CD14-positive monocyte (primary cell): ENCODE measurements at regions not wholly inside any gene's neighbourhood (a gene's known extent, or its start where the extent isn't known, plus 50 kb on each side); places are given as distances from the start of the nearest gene placed in this dataset.

Source experiments
- DNase-seq, 3 donors: peaks; one replicate each; pipeline ENCODE4 v3.0.0-alpha.2; 2011 to 2022
- H2AFZ ChIP-seq: 2 replicates; pipeline ENCODE4 v1.6.0; 2012; ENCODE audit warnings: mild to moderate bottlenecking, low read depth, low read length, inconsistent platforms; ENCODE audit not compliant: insufficient read depth, poor library complexity, severe bottlenecking
- H3K27ac ChIP-seq, 2 donors: 1 replicate in 1 of 2; 2 replicates in 1 of 2; pipeline ENCODE4 v1.5.1; 2012 to 2013; ENCODE audit warnings: low read length in 2 of 2, control low read depth in 1 of 2, inconsistent platforms in 1 of 2, low read depth in 1 of 2, mild to moderate bottlenecking in 1 of 2
- H3K27me3 ChIP-seq, 2 donors: one replicate each; pipeline versions ENCODE4 v1.6.0 to v1.6.1; 2011 to 2013; ENCODE audit warnings: low read length in 2 of 2; ENCODE audit not compliant: control insufficient read depth in 2 of 2, insufficient read depth in 2 of 2
- H3K36me3 ChIP-seq, 2 donors: replicated peaks in 1 of 2; 1 replicate in 1 of 2; 2 replicates in 1 of 2; pipeline versions ENCODE4 v1.5.1 to v1.6.1; 2012 to 2013; ENCODE audit warnings: low read length in 2 of 2, control low read depth in 1 of 2, inconsistent platforms in 1 of 2, mild to moderate bottlenecking in 1 of 2; ENCODE audit not compliant: insufficient read depth in 2 of 2, control insufficient read depth in 1 of 2
- H3K4me1 ChIP-seq, 2 donors: 1 replicate in 1 of 2; 2 replicates in 1 of 2; pipeline versions ENCODE4 v1.5.1 to v1.6.1; 2012 to 2013; ENCODE audit warnings: low read length in 2 of 2, control low read depth in 1 of 2, inconsistent platforms in 1 of 2, mild to moderate bottlenecking in 1 of 2, moderate library complexity in 1 of 2; ENCODE audit not compliant: insufficient read depth in 2 of 2, control insufficient read depth in 1 of 2
- H3K4me2 ChIP-seq: replicated peaks from 2 replicates; pipeline ENCODE3; 2012; ENCODE audit warnings: low read length, moderate library complexity, mild to moderate bottlenecking; ENCODE audit not compliant: poor library complexity, severe bottlenecking; ENCODE audit errors: extremely low read depth
- H3K4me3 ChIP-seq, 3 experiments: fragments of 200-600 bp in 1 of 3; sonication (generic) in 1 of 3; replicated peaks in 1 of 3; 1 replicate in 2 of 3; 2 replicates in 1 of 3; pipeline ENCODE4 v1.5.1; 2011 to 2013; ENCODE audit warnings: low read length in 3 of 3, mild to moderate bottlenecking in 3 of 3, control low read depth in 2 of 3, low read depth in 2 of 3, inconsistent platforms in 1 of 3, moderate library complexity in 1 of 3
- H3K79me2 ChIP-seq: 2 replicates; pipeline ENCODE4 v1.6.0; 2012; ENCODE audit warnings: mild to moderate bottlenecking, control low read depth, inconsistent platforms, low read length, moderate library complexity; ENCODE audit not compliant: insufficient read depth
- H3K9ac ChIP-seq: 2 replicates; pipeline ENCODE4 v1.6.0; 2017; ENCODE audit warnings: low read length, mild to moderate bottlenecking; ENCODE audit not compliant: insufficient read depth, poor library complexity, severe bottlenecking
- H3K9me3 ChIP-seq, 2 donors: replicated peaks in 1 of 2; 1 replicate in 1 of 2; 2 replicates in 1 of 2; pipeline versions ENCODE4 v1.5.1 to v1.6.1; 2012 to 2013; ENCODE audit warnings: low read length in 2 of 2, control low read depth in 1 of 2; ENCODE audit not compliant: control insufficient read depth in 1 of 2, insufficient read depth in 1 of 2
- H4K20me1 ChIP-seq: 2 replicates; pipeline ENCODE4 v1.6.0; 2012; ENCODE audit warnings: mild to moderate bottlenecking, low read length, control low read depth, moderate library complexity; ENCODE audit not compliant: insufficient read depth
- H3K27ac Mint-ChIP-seq, 7 donors: one replicate each; pipeline ENCODE4 v1.8.0; 2020; ENCODE audit warnings: mild to moderate bottlenecking in 7 of 7, mixed read lengths in 7 of 7, moderate library complexity in 6 of 7, inconsistent platforms in 2 of 7
- H3K27me3 Mint-ChIP-seq, 3 donors: one replicate each; pipeline ENCODE4 v1.8.0; 2021 to 2022; ENCODE audit warnings: low read depth in 3 of 3, mild to moderate bottlenecking in 3 of 3, mixed read lengths in 3 of 3, moderate library complexity in 3 of 3, inconsistent platforms in 1 of 3
- H3K36me3 Mint-ChIP-seq, 2 donors: one replicate each; pipeline ENCODE4 v1.8.0; 2020; ENCODE audit warnings: mixed read lengths in 2 of 2, inconsistent platforms in 1 of 2, mild to moderate bottlenecking in 1 of 2
- H3K4me1 Mint-ChIP-seq: one replicate; pipeline ENCODE4 v1.8.0; 2020; ENCODE audit warnings: mild to moderate bottlenecking, mixed read lengths
- H3K4me3 Mint-ChIP-seq, 2 donors: one replicate each; pipeline ENCODE4 v1.8.0; 2020; ENCODE audit warnings: mild to moderate bottlenecking in 2 of 2, mixed read lengths in 2 of 2, moderate library complexity in 1 of 2
- H3K9me3 Mint-ChIP-seq, 7 donors: one replicate each; pipeline ENCODE4 v1.8.0; 2020 to 2022; ENCODE audit warnings: mixed read lengths in 7 of 7, mild to moderate bottlenecking in 6 of 7, moderate library complexity in 6 of 7, inconsistent platforms in 2 of 7
- CTCF ChIP-seq: fragments of 200-600 bp; IDR thresholded peaks from one replicate; pipeline ENCODE4 v1.8.0; 2022; ENCODE audit warnings: antibody characterized with exemption, mild to moderate bottlenecking
- WGBS: methylation state at CpG from one replicate; pipeline ENCODE4 v1.1.5; 2013; ENCODE audit warnings: missing lambda C conversion rate; ENCODE audit not compliant: insufficient coverage; 5-methylcytosine and 5-hydroxymethylcytosine counted together
- intact Hi-C, 2 donors: fragments of 100-400 bp; cut with micrococcal nuclease; formaldehyde crosslinking; loops; one replicate each; pipeline versions ENCODE4 v1.15.0 to v1.15.1; 2023

- Mint-ChIP-seq H3K27ac (no peak overlapping the region), H3K4me1 (no peaks in the 10 kb centered on the region), H3K4me3 (no peak overlapping the region), H3K27me3 (peaks cover 0 to 2% (median 0%) of the 10 kb centered on the region in 3 donors), H3K9me3 (peaks cover 0 to 6% (median 0%) of the 10 kb centered on the region in 7 donors), H3K36me3 (no peaks in the 10 kb centered on the region)
- no peaks in the 10 kb centered on the region for H3K36me3 ChIP-seq
- no peak overlapping the region for H3K4me3 ChIP-seq
- no CpG with 5 or more reads among the region's 3 CpGs for WGBS
- no peak for TF ChIP-seq CTCF
- intact Hi-C loops: no loop called here
- no peak overlapping the region for H2AFZ ChIP-seq
- H3K4me2 ChIP-seq: no peak overlapping the region
- no peak overlapping the region for H3K9ac ChIP-seq
- H4K20me1 ChIP-seq: no peaks in the 10 kb centered on the region
- no peaks in the 10 kb centered on the region for H3K79me2 ChIP-seq
- no peak overlapping the region for H3K27ac ChIP-seq
- DNase-seq: no peak
- H3K27me3 ChIP-seq: no peaks in the 10 kb centered on the region
- H3K9me3 ChIP-seq: no peaks in the 10 kb centered on the region
- no peaks in the 10 kb centered on the region for H3K4me1 ChIP-seq
Measured at GRCh38 chr1:193525917-193526710, 339.7 kb upstream of the B3GALT2 start.

GRCh38 chr1:193525411-193525810 is 339.0 kb upstream of the B3GALT2 start:
- Mint-ChIP-seq H3K4me1 (no peaks in the 10 kb centered on the region), H3K27me3 (peaks cover 0 to 2% (median 0%) of the 10 kb centered on the region in 3 donors), H3K27ac (no peak overlapping the region), H3K36me3 (no peaks in the 10 kb centered on the region), H3K4me3 (no peak overlapping the region), H3K9me3 (peaks cover 0 to 2% (median 0%) of the 10 kb centered on the region in 7 donors)
- Histone ChIP-seq H3K4me1 (no peaks in the 10 kb centered on the region), H3K9ac (no peak overlapping the region), H3K4me3 (no peak overlapping the region), H2AFZ (no peak overlapping the region), H3K36me3 (no peaks in the 10 kb centered on the region), H3K9me3 (no peaks in the 10 kb centered on the region), H3K4me2 (no peak overlapping the region), H3K27me3 (no peaks in the 10 kb centered on the region), H3K27ac (no peak overlapping the region), H3K79me2 (no peaks in the 10 kb centered on the region), H4K20me1 (no peaks in the 10 kb centered on the region)
- no peak for TF ChIP-seq CTCF
- intact Hi-C loops: no loop called here
- no peak for DNase-seq
